ENCODE measurements at regions not wholly inside any gene's neighbourhood (a gene's known extent, or its start where the extent isn't known, plus 50 kb on each side); places are given as distances from the start of the nearest gene placed in this dataset.
A peak's percentile ranks its signal among the peaks of the same experiment; 100 is the strongest.

DNA sequence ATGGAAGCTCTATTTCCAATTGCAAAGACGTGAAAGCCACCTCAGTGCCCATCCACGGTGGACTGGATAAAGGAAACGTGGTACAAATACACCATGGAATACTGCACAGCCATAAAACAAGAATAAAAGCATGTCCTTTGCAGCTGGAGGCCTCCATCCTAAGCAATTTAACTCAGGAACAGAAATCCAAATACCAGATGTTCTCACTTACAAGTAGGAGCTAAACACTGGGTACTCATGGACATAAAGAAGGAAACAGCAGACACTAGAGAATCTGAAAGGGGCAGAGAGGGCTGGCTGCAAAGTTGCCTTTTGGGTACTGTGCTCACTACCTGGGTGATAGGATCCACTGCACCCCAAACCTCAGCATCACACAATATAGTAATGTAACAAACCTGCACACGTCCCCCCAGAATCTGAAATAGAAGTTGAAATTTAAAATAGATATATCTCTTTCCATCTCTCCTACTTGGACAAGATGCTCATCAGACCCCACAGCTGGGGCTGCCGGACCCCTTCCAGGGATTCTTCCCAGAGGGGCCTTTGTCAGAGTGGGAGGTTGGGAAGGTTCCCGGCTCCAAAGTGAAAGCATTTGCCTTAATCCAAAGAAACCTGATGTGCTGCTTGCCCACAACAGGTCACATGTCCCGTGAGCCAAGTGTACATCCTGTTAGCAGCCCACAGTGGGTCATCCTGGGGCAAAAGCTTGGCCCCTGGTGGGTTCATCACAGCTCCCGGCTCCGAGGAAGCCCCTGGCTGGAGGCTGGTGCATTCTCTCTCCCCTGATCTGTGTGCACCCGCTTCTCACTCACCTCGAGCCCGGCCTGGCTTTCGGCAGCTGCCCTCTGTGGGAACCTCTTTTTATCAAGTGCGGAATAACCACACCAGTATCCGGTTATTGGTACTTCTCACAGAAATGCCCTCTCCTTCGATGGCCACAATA lies 172.3 kb upstream of the PPP2R2D start:
- peak in 2 of 14 experiments; percentile 1 to 14 for DNase-seq
- Histone ChIP-seq H3K9me3 (ENCODE audit: control insufficient read depth in 1 of 2, insufficient read depth in 1 of 2, low read length in 2 of 2) (peaks cover 0 to 4% of the 10 kb centered on the region in 2 experiments), H3K36me3 (ENCODE audit: insufficient read depth, low read length) (no peaks in the 10 kb centered on the region), H3K27ac (ENCODE audit: low read depth in 1 of 2, low read length in 2 of 2) (no peak overlapping the region), H3K4me3 (ENCODE audit: low read length) (no peak overlapping the region), H3K4me1 (ENCODE audit: insufficient read depth, low read length) (no peaks in the 10 kb centered on the region), H3K27me3 (ENCODE audit: control insufficient read depth in 1 of 2, insufficient read depth in 2 of 2, low read length in 2 of 2) (no peaks in the 10 kb centered on the region)
- ChIA-PET CTCF (no interaction called here), POLR2A (no interaction called here)
- TF ChIP-seq, protein P1, sequence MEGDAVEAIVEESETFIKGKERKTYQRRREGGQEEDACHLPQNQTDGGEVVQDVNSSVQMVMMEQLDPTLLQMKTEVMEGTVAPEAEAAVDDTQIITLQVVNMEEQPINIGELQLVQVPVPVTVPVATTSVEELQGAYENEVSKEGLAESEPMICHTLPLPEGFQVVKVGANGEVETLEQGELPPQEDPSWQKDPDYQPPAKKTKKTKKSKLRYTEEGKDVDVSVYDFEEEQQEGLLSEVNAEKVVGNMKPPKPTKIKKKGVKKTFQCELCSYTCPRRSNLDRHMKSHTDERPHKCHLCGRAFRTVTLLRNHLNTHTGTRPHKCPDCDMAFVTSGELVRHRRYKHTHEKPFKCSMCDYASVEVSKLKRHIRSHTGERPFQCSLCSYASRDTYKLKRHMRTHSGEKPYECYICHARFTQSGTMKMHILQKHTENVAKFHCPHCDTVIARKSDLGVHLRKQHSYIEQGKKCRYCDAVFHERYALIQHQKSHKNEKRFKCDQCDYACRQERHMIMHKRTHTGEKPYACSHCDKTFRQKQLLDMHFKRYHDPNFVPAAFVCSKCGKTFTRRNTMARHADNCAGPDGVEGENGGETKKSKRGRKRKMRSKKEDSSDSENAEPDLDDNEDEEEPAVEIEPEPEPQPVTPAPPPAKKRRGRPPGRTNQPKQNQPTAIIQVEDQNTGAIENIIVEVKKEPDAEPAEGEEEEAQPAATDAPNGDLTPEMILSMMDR (IDR thresholded peaks at IDR 0.05), result no peak
- Mint-ChIP-seq H3K27ac (no peak overlapping the region), H3K4me1 (ENCODE audit: low read depth) (no peaks in the 10 kb centered on the region), H3K4me3 (no peak overlapping the region), H3K9me3 (no peaks in the 10 kb centered on the region), H3K36me3 (ENCODE audit: low read depth) (no peaks in the 10 kb centered on the region), H3K27me3 (peaks cover 17% of the 10 kb centered on the region)
- ATAC-seq (ENCODE audit: poor library complexity), result no peak
- intact Hi-C loops (cut with DNase I, micrococcal nuclease), result no loop called here

DNA sequence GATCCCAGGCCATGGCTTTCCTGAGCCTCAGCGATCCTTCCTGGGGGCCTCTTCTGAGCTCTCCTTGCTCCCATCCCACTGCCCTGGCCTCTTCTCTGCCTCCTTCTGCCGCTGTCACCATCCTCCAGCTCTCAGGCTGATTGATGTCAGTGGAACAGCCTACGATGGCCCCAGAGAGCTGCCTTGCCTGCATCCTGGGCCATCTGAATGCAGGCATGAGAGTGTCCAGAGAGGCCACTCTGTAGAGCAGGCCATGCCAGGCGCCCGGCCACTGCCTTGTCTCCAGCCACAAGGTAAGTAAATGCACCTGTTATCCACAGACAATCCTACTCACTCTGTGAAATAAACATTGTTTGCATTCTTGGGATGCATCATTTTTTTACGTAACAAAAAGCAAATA lies 171.4 kb upstream of the PPP2R2D start:
- ATAC-seq (ENCODE audit: poor library complexity), result no peak
- Histone ChIP-seq H3K36me3 (ENCODE audit: insufficient read depth, low read length) (no peaks in the 10 kb centered on the region), H3K4me3 (ENCODE audit: low read length) (no peak overlapping the region), H3K9me3 (ENCODE audit: control insufficient read depth in 1 of 2, insufficient read depth in 1 of 2, low read length in 2 of 2) (peaks cover 0 to 5% of the 10 kb centered on the region in 2 experiments), H3K27ac (ENCODE audit: low read depth in 1 of 2, low read length in 2 of 2) (no peak overlapping the region), H3K4me1 (ENCODE audit: insufficient read depth, low read length) (no peaks in the 10 kb centered on the region), H3K27me3 (ENCODE audit: control insufficient read depth in 1 of 2, insufficient read depth in 2 of 2, low read length in 2 of 2) (no peaks in the 10 kb centered on the region)
- H3K27me3 Mint-ChIP-seq, result peaks cover 11% of the 10 kb centered on the region
- no peaks in the 10 kb centered on the region for H3K9me3 Mint-ChIP-seq
- ChIA-PET CTCF (no interaction called here), POLR2A (no interaction called here)
- TF ChIP-seq, protein P1 (IDR thresholded peaks at IDR 0.05), result no peak
- H3K27ac Mint-ChIP-seq, result no peak overlapping the region
- no peak overlapping the region for H3K4me3 Mint-ChIP-seq
- DNase-seq, result peak in 1 of 14 experiments; percentile 10
- no peaks in the 10 kb centered on the region for H3K4me1 Mint-ChIP-seq (ENCODE audit: low read depth)
- H3K36me3 Mint-ChIP-seq (ENCODE audit: low read depth), result no peaks in the 10 kb centered on the region
- intact Hi-C loops (cut with DNase I, micrococcal nuclease), result no loop called here

DNA sequence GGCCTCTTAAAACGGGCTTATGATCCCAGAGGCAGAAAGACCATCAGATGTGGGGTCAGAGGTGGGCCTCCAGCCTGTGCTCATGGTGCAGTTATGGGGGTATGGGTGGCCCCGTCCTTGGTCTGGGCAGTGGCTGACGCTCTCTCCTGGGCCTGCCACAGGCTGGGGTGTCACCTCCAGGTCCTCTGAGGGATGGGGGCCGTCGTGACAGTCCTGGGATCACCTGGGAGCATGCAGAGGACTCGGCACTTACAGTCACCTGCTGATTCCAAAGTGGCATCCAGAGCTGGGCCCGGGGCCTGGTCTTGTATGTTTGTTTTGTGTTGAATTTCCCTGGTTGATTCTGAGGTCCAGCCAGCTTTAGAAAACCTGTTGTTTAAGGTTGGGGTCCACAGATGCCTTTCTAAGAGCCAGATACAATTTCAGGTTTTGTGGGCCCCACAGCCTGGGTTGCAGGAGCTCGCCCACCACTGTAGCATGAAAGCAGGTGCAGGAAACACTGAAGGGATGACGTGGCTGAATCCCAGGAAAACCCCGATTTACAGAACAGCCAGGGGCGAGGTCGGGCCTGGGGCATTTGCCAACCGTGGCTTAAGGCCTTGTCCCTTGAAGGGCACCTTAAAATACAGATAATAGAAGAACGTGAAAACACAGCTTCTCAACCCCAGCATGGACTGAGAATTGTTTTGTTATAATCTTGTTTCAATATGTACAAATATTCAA lies 170.7 kb upstream of the PPP2R2D start:
- Mint-ChIP-seq H3K9me3 (no peaks in the 10 kb centered on the region), H3K27ac (no peak overlapping the region), H3K36me3 (ENCODE audit: low read depth) (no peaks in the 10 kb centered on the region), H3K4me1 (ENCODE audit: low read depth) (no peaks in the 10 kb centered on the region), H3K4me3 (no peak overlapping the region), H3K27me3 (peaks cover 11% of the 10 kb centered on the region)
- H3K4me3 ChIP-seq (ENCODE audit: low read length), result no peak overlapping the region
- POLR2A ChIA-PET, result no interaction called here
- no peak overlapping the region for H3K27ac ChIP-seq (ENCODE audit: low read depth in 1 of 2, low read length in 2 of 2)
- H3K27me3 ChIP-seq (ENCODE audit: control insufficient read depth in 1 of 2, insufficient read depth in 2 of 2, low read length in 2 of 2), result no peaks in the 10 kb centered on the region
- no peaks in the 10 kb centered on the region for H3K36me3 ChIP-seq (ENCODE audit: insufficient read depth, low read length)
- CTCF ChIA-PET, result no interaction called here
- ATAC-seq (ENCODE audit: poor library complexity), result no peak
- TF ChIP-seq, protein P1 (IDR thresholded peaks at IDR 0.05), result no peak
- peaks cover 0 to 5% of the 10 kb centered on the region in 2 experiments for H3K9me3 ChIP-seq (ENCODE audit: control insufficient read depth in 1 of 2, insufficient read depth in 1 of 2, low read length in 2 of 2)
- no peaks in the 10 kb centered on the region for H3K4me1 ChIP-seq (ENCODE audit: insufficient read depth, low read length)
- intact Hi-C loops (cut with DNase I, micrococcal nuclease), result no loop called here
- peak in 2 of 14 experiments; percentile 1 to 11 for DNase-seq
